Upper lobe of right lung (tissue), 1 donor: ENCODE measurements at regions not wholly inside any gene's neighbourhood (a gene's known extent, or its start where the extent isn't known, plus 50 kb on each side); places are given as distances from the start of the nearest gene placed in this dataset.

Source experiments
- ATAC-seq: fragments of 200-7000 bp; cut with Tn5 transposase; one replicate; pipeline ENCODE4 v1.9.1; 2020; ENCODE audit warnings: mild to moderate bottlenecking, moderate library complexity
- DNase-seq: peaks from one replicate; pipeline ENCODE4 v3.0.0-alpha.2; 2020
- H3K27ac ChIP-seq: fragments of 200-600 bp; one replicate; pipeline ENCODE4 v1.8.0; 2022
- H3K27me3 ChIP-seq: fragments of 200-600 bp; one replicate; pipeline ENCODE4 v1.8.0; 2022; ENCODE audit warnings: mild to moderate bottlenecking
- H3K36me3 ChIP-seq: fragments of 200-600 bp; one replicate; pipeline ENCODE4 v1.8.0; 2022
- H3K4me1 ChIP-seq: fragments of 200-600 bp; one replicate; pipeline ENCODE4 v1.8.0; 2022
- H3K4me3 ChIP-seq: fragments of 200-600 bp; one replicate; pipeline ENCODE4 v1.8.0; 2022; ENCODE audit warnings: mild to moderate bottlenecking
- H3K9me3 ChIP-seq: fragments of 200-600 bp; one replicate; pipeline ENCODE4 v1.8.0; 2022
- intact Hi-C: fragments of 100-400 bp; cut with DNase I; formaldehyde crosslinking; loops from one replicate; pipeline ENCODE4 v1.11.0; 2022
- TF ChIP-seq, protein P1 (sequence below): fragments of 200-600 bp; IDR thresholded peaks from one replicate; pipeline ENCODE4 v1.8.0; 2022; ENCODE audit warnings: antibody characterized with exemption
- donor health status: DM: no; HTN: yes; CAD: no; lungs with severe emphysema.

DNA sequence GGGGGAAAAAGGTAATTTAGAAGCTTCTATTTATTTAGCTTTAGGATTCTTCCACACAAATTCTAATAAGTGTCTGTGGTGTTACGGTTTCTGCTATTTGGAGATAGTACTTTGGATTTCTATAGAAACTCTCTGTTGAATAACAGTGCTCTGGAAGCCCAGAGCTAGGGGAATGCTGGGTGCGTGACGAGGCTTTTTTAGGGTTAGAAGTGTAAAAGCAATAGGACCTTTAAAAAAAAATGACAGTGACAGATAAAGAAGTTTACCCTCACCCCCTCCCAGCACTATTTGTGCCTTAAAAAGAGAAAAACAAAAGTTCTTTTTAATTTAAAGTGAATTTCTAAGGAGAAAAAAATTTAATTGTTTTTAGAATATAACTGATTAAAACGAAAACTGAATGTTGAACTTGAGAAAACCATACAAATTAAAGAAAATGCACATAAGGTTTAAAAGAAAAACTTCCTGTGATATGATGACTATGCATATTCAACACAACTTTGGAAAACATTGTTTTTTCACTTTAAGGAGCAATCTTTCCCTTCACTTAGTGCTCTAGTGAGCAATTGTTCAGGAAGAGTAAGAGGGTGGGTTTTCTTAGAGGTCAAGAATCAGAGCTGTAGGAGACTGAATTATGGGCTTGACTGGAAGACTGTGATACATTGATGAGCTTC, 89.6 kb upstream of the RIPOR2 start:
- intact Hi-C loops = no loop called here
- TF ChIP-seq, protein P1, sequence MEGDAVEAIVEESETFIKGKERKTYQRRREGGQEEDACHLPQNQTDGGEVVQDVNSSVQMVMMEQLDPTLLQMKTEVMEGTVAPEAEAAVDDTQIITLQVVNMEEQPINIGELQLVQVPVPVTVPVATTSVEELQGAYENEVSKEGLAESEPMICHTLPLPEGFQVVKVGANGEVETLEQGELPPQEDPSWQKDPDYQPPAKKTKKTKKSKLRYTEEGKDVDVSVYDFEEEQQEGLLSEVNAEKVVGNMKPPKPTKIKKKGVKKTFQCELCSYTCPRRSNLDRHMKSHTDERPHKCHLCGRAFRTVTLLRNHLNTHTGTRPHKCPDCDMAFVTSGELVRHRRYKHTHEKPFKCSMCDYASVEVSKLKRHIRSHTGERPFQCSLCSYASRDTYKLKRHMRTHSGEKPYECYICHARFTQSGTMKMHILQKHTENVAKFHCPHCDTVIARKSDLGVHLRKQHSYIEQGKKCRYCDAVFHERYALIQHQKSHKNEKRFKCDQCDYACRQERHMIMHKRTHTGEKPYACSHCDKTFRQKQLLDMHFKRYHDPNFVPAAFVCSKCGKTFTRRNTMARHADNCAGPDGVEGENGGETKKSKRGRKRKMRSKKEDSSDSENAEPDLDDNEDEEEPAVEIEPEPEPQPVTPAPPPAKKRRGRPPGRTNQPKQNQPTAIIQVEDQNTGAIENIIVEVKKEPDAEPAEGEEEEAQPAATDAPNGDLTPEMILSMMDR = no peak

DNA sequence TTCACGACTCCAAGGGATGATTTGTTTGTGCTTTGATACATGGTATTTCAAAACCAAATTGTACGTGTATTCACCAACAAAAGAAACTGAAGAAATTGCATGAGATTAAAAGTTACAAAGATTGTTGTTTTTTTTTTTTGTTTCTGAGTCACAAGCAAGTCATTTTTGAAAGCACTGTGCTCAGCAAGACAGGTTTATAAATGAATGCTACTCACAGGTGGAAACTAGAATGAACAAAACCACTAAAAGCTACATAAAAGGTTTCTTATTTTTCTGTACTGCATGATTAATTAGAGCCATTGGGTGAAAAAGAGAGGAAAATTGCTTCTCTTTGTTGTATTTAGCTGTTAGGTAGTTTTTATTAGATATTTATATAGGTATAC, 90.2 kb upstream of the RIPOR2 start:
- DNase-seq (no peak), ATAC-seq (no peak)
- TF ChIP-seq, protein P1 = no peak
- intact Hi-C loops = no loop called here
- H3K27me3 ChIP-seq = no peaks in the 10 kb centered on the region
- H3K9me3 ChIP-seq = no peaks in the 10 kb centered on the region
- H3K27ac ChIP-seq = no peak overlapping the region
- H3K36me3 ChIP-seq = no peaks in the 10 kb centered on the region
- no peak overlapping the region for H3K4me3 ChIP-seq
- H3K4me1 ChIP-seq = peaks cover 6% of the 10 kb centered on the region

More for the DNA sequence above, 89.6 kb upstream of the RIPOR2 start:
- no peak for ATAC-seq
- Histone ChIP-seq H3K9me3 (no peaks in the 10 kb centered on the region), H3K4me1 (peaks cover 6% of the 10 kb centered on the region), H3K36me3 (no peaks in the 10 kb centered on the region), H3K27me3 (no peaks in the 10 kb centered on the region), H3K4me3 (no peak overlapping the region), H3K27ac (no peak overlapping the region)
- DNase-seq = no peak

GRCh38 chr6:25026723-25027122, 91.0 kb upstream of the RIPOR2 start:
- Histone ChIP-seq H3K9me3 (no peaks in the 10 kb centered on the region), H3K4me1 (peaks cover 6% of the 10 kb centered on the region), H3K36me3 (no peaks in the 10 kb centered on the region), H3K27ac (peak overlapping the region; percentile 72), H3K4me3 (no peak overlapping the region), H3K27me3 (no peaks in the 10 kb centered on the region)
- TF ChIP-seq, protein P1 = no peak
- intact Hi-C loops = no loop called here
- ATAC-seq = peak; percentile 94
- peak; percentile 83 for DNase-seq

DNA sequence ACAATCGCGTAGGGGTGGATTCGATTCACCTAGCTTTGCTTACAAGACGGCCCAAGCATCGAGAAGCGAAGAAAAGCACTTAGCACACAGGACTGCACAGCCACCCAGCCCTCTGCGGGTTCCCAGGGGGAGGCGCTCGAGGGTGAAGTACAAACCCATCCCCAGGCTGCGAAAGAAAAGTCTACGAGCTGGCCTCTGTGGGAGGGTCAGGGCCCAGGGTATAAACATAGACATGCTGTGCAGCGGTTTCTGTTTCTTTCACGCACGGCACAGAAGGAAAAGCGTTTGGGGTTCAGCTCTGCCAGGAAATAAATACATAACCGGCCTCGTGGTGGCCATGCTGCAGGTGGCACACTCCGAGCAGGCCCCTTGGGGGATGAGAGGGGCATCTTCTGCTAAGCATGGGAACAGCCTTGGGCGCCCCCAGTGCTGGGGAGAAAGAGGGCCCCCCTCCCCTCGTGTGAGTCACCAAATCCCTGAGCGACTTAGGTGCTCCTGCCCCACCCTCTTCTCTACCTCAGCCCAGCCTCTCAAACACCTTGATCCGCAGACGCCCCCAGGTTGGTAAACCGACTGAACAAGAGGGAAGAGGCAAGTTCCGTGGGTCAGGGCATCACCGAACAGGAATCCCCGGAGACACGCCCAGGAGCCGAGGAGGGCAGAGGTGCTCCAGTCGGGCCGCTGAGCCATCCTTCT, 91.6 kb upstream of the RIPOR2 start:
- TF ChIP-seq, protein P1 = peak; percentile 26
- H3K27ac ChIP-seq = peak overlapping the region; percentile 72
- H3K4me3 ChIP-seq = peak overlapping the region; percentile 28
- peak; percentile 81 for ATAC-seq
- H3K9me3 ChIP-seq = no peaks in the 10 kb centered on the region
- no peaks in the 10 kb centered on the region for H3K36me3 ChIP-seq
- peaks cover 6% of the 10 kb centered on the region for H3K4me1 ChIP-seq
- peak; percentile 75 for DNase-seq
- no peaks in the 10 kb centered on the region for H3K27me3 ChIP-seq
- intact Hi-C loops = no loop called here

- DNase-seq (no peak), ATAC-seq (no peak)
- H3K4me1 ChIP-seq = peaks cover 6% of the 10 kb centered on the region
- no peaks in the 10 kb centered on the region for H3K27me3 ChIP-seq
- intact Hi-C loops = no loop called here
- no peaks in the 10 kb centered on the region for H3K9me3 ChIP-seq
- H3K27ac ChIP-seq = no peak overlapping the region
- no peaks in the 10 kb centered on the region for H3K36me3 ChIP-seq
- TF ChIP-seq, protein P1 = no peak
- no peak overlapping the region for H3K4me3 ChIP-seq
Measured at GRCh38 chr6:25028328-25028727, 92.6 kb upstream of the RIPOR2 start.
